Upper lobe of left lung (tissue), 6 donors: ENCODE measurements at regions not wholly inside any gene's neighbourhood (a gene's known extent, or its start where the extent isn't known, plus 50 kb on each side); places are given as distances from the start of the nearest gene placed in this dataset.

Experiments
- ATAC-seq, 2 donors: fragments of 200-7000 bp; cut with Tn5 transposase; one replicate each; pipeline ENCODE4 v1.9.1; 2022; ENCODE audit warnings: mild to moderate bottlenecking in 2 of 2, moderate library complexity in 2 of 2; ENCODE audit not compliant: low FRiP score in 2 of 2
- DNase-seq, 2 donors: peaks; one replicate each; pipeline ENCODE4 v3.0.0-alpha.2; 2019 to 2020
- H3K27ac ChIP-seq, 4 donors: fragments of 200-600 bp; sonication (generic); one replicate each; pipeline ENCODE4 v1.5.1; 2016 to 2019
- H3K27me3 ChIP-seq, 4 donors: fragments of 200-600 bp; sonication (generic); one replicate each; pipeline ENCODE4 v1.5.1; 2017 to 2019
- H3K36me3 ChIP-seq, 4 donors: fragments of 200-600 bp; sonication (generic); one replicate each; pipeline ENCODE4 v1.5.1; 2016 to 2019
- H3K4me1 ChIP-seq, 4 donors: fragments of 200-600 bp; sonication (generic); one replicate each; pipeline ENCODE4 v1.5.1; 2018 to 2019
- H3K4me3 ChIP-seq, 4 donors: fragments of 200-600 bp; sonication (generic); one replicate each; pipeline ENCODE4 v1.5.1; 2017 to 2019; ENCODE audit warnings: mild to moderate bottlenecking in 2 of 4, moderate library complexity in 1 of 4
- H3K9me3 ChIP-seq, 4 donors: fragments of 200-600 bp; sonication (generic); one replicate each; pipeline ENCODE4 v1.5.1; 2018 to 2019
- CTCF ChIP-seq, 6 experiments: fragments of 450-650 bp in 4 of 6; fragments of 200-600 bp in 2 of 6; sonication (generic) in 2 of 6; IDR thresholded peaks; one replicate each; pipeline ENCODE4 v1.5.1; 2016 to 2019; ENCODE audit warnings: antibody characterized with exemption in 6 of 6
- EP300 ChIP-seq, 4 donors: sonication (generic); formaldehyde crosslinking; IDR thresholded peaks; one replicate each; pipeline ENCODE4 v1.5.1; 2017; ENCODE audit warnings: antibody characterized with exemption in 4 of 4, control low read depth in 2 of 4
- POLR2A ChIP-seq, 4 donors: fragments of 450-650 bp; IDR thresholded peaks; one replicate each; pipeline ENCODE4 v1.5.1; 2016 to 2017; ENCODE audit warnings: antibody characterized with exemption in 4 of 4, mild to moderate bottlenecking in 2 of 4
- POLR2AphosphoS5 ChIP-seq, 2 donors: sonication (generic); formaldehyde crosslinking; IDR thresholded peaks; one replicate each; pipeline ENCODE4 v1.5.1; 2017; ENCODE audit warnings: antibody characterized with exemption in 2 of 2
- WGBS, 2 donors: methylation state at CpG; one replicate each; pipeline ENCODE4 v1.1.5; 2017 to 2018; 5-methylcytosine and 5-hydroxymethylcytosine counted together
- donor health status: DM: no; HTN: no; CAD: no; lungs with moderate emphysema.
- donor health status: DM: no; HTN: yes; CAD: no; lungs with severe emphysema.

DNA sequence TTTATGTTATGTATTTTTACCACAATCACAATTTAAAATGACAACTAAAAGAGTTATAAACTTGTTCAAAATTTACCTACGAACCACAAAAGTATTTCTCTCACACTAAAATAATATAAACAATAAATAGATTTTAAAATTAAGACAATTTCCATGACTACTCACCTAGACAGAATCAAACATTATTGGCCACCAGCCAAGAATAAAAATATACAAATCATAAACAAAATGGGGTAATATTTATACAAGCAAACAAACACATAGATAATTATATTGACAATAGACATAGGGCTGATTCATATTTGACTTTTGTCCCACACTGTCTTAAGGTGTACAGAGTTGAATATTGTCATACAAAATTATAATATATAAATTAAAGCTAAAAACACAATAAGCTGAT lies 119.6 kb upstream of the ZNF92 start:
- H3K4me1 ChIP-seq: peaks cover 0 to 11% (median 7%) of the 10 kb centered on the region in 4 donors
- no peak for ATAC-seq
- H3K36me3 ChIP-seq: no peaks in the 10 kb centered on the region
- H3K27ac ChIP-seq: no peak overlapping the region
- no peaks in the 10 kb centered on the region for H3K9me3 ChIP-seq
- H3K27me3 ChIP-seq: no peaks in the 10 kb centered on the region
- no peak for TF ChIP-seq POLR2AphosphoS5 (IDR thresholded peaks at IDR 0.05)
- no peak for TF ChIP-seq CTCF (IDR thresholded peaks at IDR 0.05)
- TF ChIP-seq EP300 (IDR thresholded peaks at IDR 0.05): no peak
- no peak for TF ChIP-seq POLR2A (IDR thresholded peaks at IDR 0.05)
- 85 to 97% methylated on average over 1 of the region's 1 CpG for WGBS, 2 donors
- DNase-seq: no peak
- H3K4me3 ChIP-seq: no peak overlapping the region

GRCh38 chr7:65251851-65252620 lies 121.6 kb upstream of the ZNF92 start:
- peak in 1 of 4 donors; percentile 55 for TF ChIP-seq POLR2A (IDR thresholded peaks at IDR 0.05)
- peak in 1 of 2 donors; percentile 49 for TF ChIP-seq POLR2AphosphoS5 (IDR thresholded peaks at IDR 0.05)
- TF ChIP-seq EP300 (IDR thresholded peaks at IDR 0.05): no peak
- no peak for TF ChIP-seq CTCF (IDR thresholded peaks at IDR 0.05)
- no peaks in the 10 kb centered on the region for H3K36me3 ChIP-seq
- no peaks in the 10 kb centered on the region for H3K27me3 ChIP-seq
- H3K9me3 ChIP-seq: no peaks in the 10 kb centered on the region
- peaks cover 0 to 11% (median 7%) of the 10 kb centered on the region in 4 donors for H3K4me1 ChIP-seq
- whole genome bisulfite sequencing, 2 donors: 0 to 1% methylated on average over 11 to 39 of the region's 64 CpGs
- ATAC-seq (peak; percentile 87 to 89), DNase-seq (peak; percentile 87 to 88)
- H3K27ac ChIP-seq: peak overlapping the region in 3 of 4 donors; percentile 34 to 71 (median 63)
- H3K4me3 ChIP-seq: peak overlapping the region; percentile 47 to 69 (median 62)

- Histone ChIP-seq H3K4me3 (no peak overlapping the region), H3K27ac (no peak overlapping the region), H3K27me3 (no peaks in the 10 kb centered on the region), H3K36me3 (no peaks in the 10 kb centered on the region), H3K9me3 (no peaks in the 10 kb centered on the region), H3K4me1 (peaks cover 0 to 11% (median 7%) of the 10 kb centered on the region in 4 donors)
- no peak for TF ChIP-seq CTCF (IDR thresholded peaks at IDR 0.05)
- no peak for TF ChIP-seq POLR2A (IDR thresholded peaks at IDR 0.05)
- no peak for TF ChIP-seq POLR2AphosphoS5 (IDR thresholded peaks at IDR 0.05)
- TF ChIP-seq EP300 (IDR thresholded peaks at IDR 0.05): no peak
- DNase-seq (no peak), ATAC-seq (no peak)
- WGBS, 2 donors: 88 to 96% methylated on average over 17 to 18 of the region's 18 CpGs
These were observed 122.8 kb upstream of the ZNF92 start for GRCh38 chr7:65250697-65251395.

DNA sequence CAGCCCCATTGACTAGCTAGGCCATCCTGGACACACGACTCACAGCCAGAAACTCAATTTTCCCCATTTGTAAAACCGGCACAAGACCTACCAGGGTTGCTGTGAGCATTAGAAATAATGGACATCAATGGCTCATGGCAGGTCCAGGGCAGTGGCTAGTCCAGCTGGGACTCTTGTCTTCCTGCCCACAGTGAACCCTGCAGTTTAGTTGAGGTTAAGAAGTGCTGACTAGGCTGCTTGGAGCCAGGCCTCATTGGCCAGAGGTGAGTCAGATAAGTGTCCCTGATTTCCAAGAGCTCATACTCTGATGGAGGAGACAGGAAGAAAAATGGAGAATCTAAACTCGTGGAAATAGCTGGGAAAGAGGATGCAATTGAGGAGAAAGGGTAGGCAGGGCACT lies 123.4 kb upstream of the ZNF92 start:
- TF ChIP-seq POLR2AphosphoS5 (IDR thresholded peaks at IDR 0.05) (no peak), POLR2A (IDR thresholded peaks at IDR 0.05) (no peak), EP300 (IDR thresholded peaks at IDR 0.05) (no peak), CTCF (IDR thresholded peaks at IDR 0.05) (no peak)

More for the DNA sequence above, 123.4 kb upstream of the ZNF92 start:
- H3K36me3 ChIP-seq: no peaks in the 10 kb centered on the region
- WGBS, 2 donors: 86 to 90% methylated on average over 3 of the region's 3 CpGs
- no peaks in the 10 kb centered on the region for H3K27me3 ChIP-seq
- no peaks in the 10 kb centered on the region for H3K9me3 ChIP-seq
- DNase-seq: no peak
- ATAC-seq: no peak
- peaks cover 0 to 11% (median 7%) of the 10 kb centered on the region in 4 donors for H3K4me1 ChIP-seq
- H3K4me3 ChIP-seq: no peak overlapping the region
- no peak overlapping the region for H3K27ac ChIP-seq
